Karpas-422 (cell line): ENCODE measurements at regions not wholly inside any gene's neighbourhood (a gene's known extent, or its start where the extent isn't known, plus 50 kb on each side); places are given as distances from the start of the nearest gene placed in this dataset.
"Not testable (repeated sequence)": the region's sequence is repeated elsewhere in the genome, so short reads cannot be mapped to it uniquely, and the experiment has no call there.

Experiments used
- DNase-seq: peaks from one replicate; pipeline ENCODE4 v3.0.0-alpha.2; 2015
- H2AFZ ChIP-seq: fragments of 200-600 bp; sonication (generic); 2 replicates; pipeline ENCODE4 v1.6.1; 2014; ENCODE audit warnings: antibody characterized with exemption, low read length, mixed read lengths
- H3K27ac ChIP-seq: fragments of 200-600 bp; sonication (generic); 2 replicates; pipeline ENCODE4 v1.5.1; 2014; ENCODE audit warnings: mild to moderate bottlenecking, low read length, moderate library complexity
- H3K27me3 ChIP-seq: fragments of 200-600 bp; sonication (generic); 2 replicates; pipeline ENCODE4 v1.6.1; 2014; ENCODE audit warnings: low read length, mixed read lengths
- H3K36me3 ChIP-seq: fragments of 200-600 bp; sonication (generic); 2 replicates; pipeline ENCODE4 v1.6.1; 2014; ENCODE audit warnings: low read length, mixed read lengths; ENCODE audit not compliant: insufficient read depth
- H3K4me1 ChIP-seq: fragments of 200-600 bp; sonication (generic); 2 replicates; pipeline ENCODE4 v1.6.1; 2014; ENCODE audit warnings: mild to moderate bottlenecking, low read length, mixed read lengths
- H3K4me2 ChIP-seq: fragments of 200-600 bp; sonication (generic); 2 replicates; pipeline ENCODE4 v1.6.1; 2014; ENCODE audit warnings: low read length, low read depth, mild to moderate bottlenecking; ENCODE audit not compliant: poor library complexity, severe bottlenecking
- H3K4me3 ChIP-seq: fragments of 200-600 bp; sonication (generic); 2 replicates; pipeline ENCODE4 v1.5.1; 2014; ENCODE audit warnings: mild to moderate bottlenecking, antibody characterized with exemption, low read length, mixed read lengths
- H3K79me2 ChIP-seq: fragments of 200-600 bp; sonication (generic); 2 replicates; pipeline ENCODE4 v1.6.1; 2014; ENCODE audit warnings: mild to moderate bottlenecking, low read length, mixed read lengths
- H3K9ac ChIP-seq: fragments of 200-600 bp; sonication (generic); 2 replicates; pipeline ENCODE4 v1.6.0; 2014; ENCODE audit warnings: low read length
- H3K9me2 ChIP-seq: fragments of 200-600 bp; sonication (generic), shearing (Covaris generic); replicated peaks from 2 replicates; pipeline ENCODE4 v1.6.0; 2014; ENCODE audit warnings: mild to moderate bottlenecking, low read length, moderate library complexity; ENCODE audit not compliant: insufficient read depth
- H3K9me3 ChIP-seq: fragments of 300-700, 200-600 bp; sonication (generic); 2 replicates; pipeline ENCODE4 v1.6.1; 2014; ENCODE audit warnings: low read length, mixed read lengths
- H4K20me1 ChIP-seq: fragments of 200-600 bp; sonication (generic); 2 replicates; pipeline ENCODE4 v1.6.1; 2014; ENCODE audit warnings: mild to moderate bottlenecking, antibody characterized with exemption, low read length, low read depth; ENCODE audit not compliant: insufficient read depth

- no peak overlapping the region for H2AFZ ChIP-seq
- no peaks in the 10 kb centered on the region for H3K9me3 ChIP-seq
- no peak overlapping the region for H3K27ac ChIP-seq
- H3K9me2 ChIP-seq = no peaks in the 10 kb centered on the region
- no peak overlapping the region for H3K4me3 ChIP-seq
- no peaks in the 10 kb centered on the region for H4K20me1 ChIP-seq
- H3K36me3 ChIP-seq = no peaks in the 10 kb centered on the region
- no peak for DNase-seq
- no peak overlapping the region for H3K9ac ChIP-seq
- no peaks in the 10 kb centered on the region for H3K79me2 ChIP-seq
- no peaks in the 10 kb centered on the region for H3K4me1 ChIP-seq
- H3K4me2 ChIP-seq = no peak overlapping the region
- no peaks in the 10 kb centered on the region for H3K27me3 ChIP-seq
These were observed 339.2 kb upstream of the TNRC6C start for GRCh38 chr17:77619326-77619725.

- no peaks in the 10 kb centered on the region for H4K20me1 ChIP-seq
- H3K9me2 ChIP-seq = no peaks in the 10 kb centered on the region
- no peak overlapping the region for H3K9ac ChIP-seq
- DNase-seq = no peak
- no peaks in the 10 kb centered on the region for H3K4me1 ChIP-seq
- no peaks in the 10 kb centered on the region for H3K79me2 ChIP-seq
- no peak overlapping the region for H2AFZ ChIP-seq
- H3K27ac ChIP-seq = no peak overlapping the region
- no peaks in the 10 kb centered on the region for H3K36me3 ChIP-seq
- no peak overlapping the region for H3K4me3 ChIP-seq
- no peaks in the 10 kb centered on the region for H3K27me3 ChIP-seq
- no peaks in the 10 kb centered on the region for H3K9me3 ChIP-seq
- H3K4me2 ChIP-seq = no peak overlapping the region
These were observed 338.7 kb upstream of the TNRC6C start for GRCh38 chr17:77619851-77620250.

- Histone ChIP-seq H3K27ac (no peak overlapping the region), H3K9ac (no peak overlapping the region), H3K9me3 (no peaks in the 10 kb centered on the region), H3K27me3 (no peaks in the 10 kb centered on the region), H3K79me2 (no peaks in the 10 kb centered on the region), H3K4me3 (no peak overlapping the region), H3K9me2 (no peaks in the 10 kb centered on the region), H3K36me3 (no peaks in the 10 kb centered on the region), H3K4me1 (no peaks in the 10 kb centered on the region), H3K4me2 (no peak overlapping the region), H4K20me1 (no peaks in the 10 kb centered on the region), H2AFZ (no peak overlapping the region)
- no peak for DNase-seq
These were observed 338.2 kb upstream of the TNRC6C start for GRCh38 chr17:77620282-77620681.

GRCh38 chr17:77622084-77622483 lies 336.4 kb upstream of the TNRC6C start:
- not testable (repeated sequence) for H3K4me3 ChIP-seq, H4K20me1 ChIP-seq, H3K79me2 ChIP-seq, H3K4me2 ChIP-seq, H3K27me3 ChIP-seq, H2AFZ ChIP-seq, H3K27ac ChIP-seq, H3K9me3 ChIP-seq, H3K36me3 ChIP-seq, H3K4me1 ChIP-seq, H3K9me2 ChIP-seq, H3K9ac ChIP-seq, DNase-seq

GRCh38 chr17:77622647-77623046 lies 335.9 kb upstream of the TNRC6C start:
- Histone ChIP-seq H2AFZ (no peak overlapping the region), H4K20me1 (no peaks in the 10 kb centered on the region), H3K4me2 (no peak overlapping the region), H3K4me1 (no peaks in the 10 kb centered on the region), H3K36me3 (no peaks in the 10 kb centered on the region), H3K27ac (no peak overlapping the region), H3K4me3 (no peak overlapping the region), H3K79me2 (no peaks in the 10 kb centered on the region), H3K9me3 (no peaks in the 10 kb centered on the region), H3K9me2 (no peaks in the 10 kb centered on the region), H3K27me3 (no peaks in the 10 kb centered on the region), H3K9ac (no peak overlapping the region)
- no peak for DNase-seq

GRCh38 chr17:77623321-77623720 lies 335.2 kb upstream of the TNRC6C start:
- not testable (repeated sequence) for H3K4me2 ChIP-seq, H3K9me2 ChIP-seq, H3K9ac ChIP-seq, H4K20me1 ChIP-seq, H3K27ac ChIP-seq, H3K36me3 ChIP-seq, H3K4me3 ChIP-seq, H3K79me2 ChIP-seq, H3K9me3 ChIP-seq, H2AFZ ChIP-seq, DNase-seq, H3K27me3 ChIP-seq, H3K4me1 ChIP-seq

- Histone ChIP-seq H3K4me2 (no peak overlapping the region), H3K9me3 (no peaks in the 10 kb centered on the region), H3K4me3 (no peak overlapping the region), H3K9me2 (no peaks in the 10 kb centered on the region), H2AFZ (no peak overlapping the region), H3K27me3 (no peaks in the 10 kb centered on the region), H3K4me1 (no peaks in the 10 kb centered on the region), H3K9ac (no peak overlapping the region), H3K27ac (no peak overlapping the region), H4K20me1 (no peaks in the 10 kb centered on the region), H3K36me3 (no peaks in the 10 kb centered on the region), H3K79me2 (no peaks in the 10 kb centered on the region)
- no peak for DNase-seq
These were observed 330.5 kb upstream of the TNRC6C start for GRCh38 chr17:77628035-77628434.

- not testable (repeated sequence) for H3K9ac ChIP-seq, H3K79me2 ChIP-seq
These were observed 329.2 kb upstream of the TNRC6C start for GRCh38 chr17:77629284-77629683.

GRCh38 chr17:77631307-77631706 lies 327.2 kb upstream of the TNRC6C start:
- Histone ChIP-seq H3K4me2 (no peak overlapping the region), H3K79me2 (no peaks in the 10 kb centered on the region)

More at GRCh38 chr17:77629284-77629683, 329.2 kb upstream of the TNRC6C start:
- not testable (repeated sequence) for H4K20me1 ChIP-seq, H3K9me2 ChIP-seq, DNase-seq, H3K36me3 ChIP-seq, H3K27ac ChIP-seq, H2AFZ ChIP-seq, H3K4me3 ChIP-seq, H3K9me3 ChIP-seq, H3K4me2 ChIP-seq, H3K4me1 ChIP-seq, H3K27me3 ChIP-seq

More at GRCh38 chr17:77631307-77631706, 327.2 kb upstream of the TNRC6C start:
- Histone ChIP-seq H3K4me3 (no peak overlapping the region), H3K9me3 (no peaks in the 10 kb centered on the region), H3K9ac (no peak overlapping the region), H3K36me3 (no peaks in the 10 kb centered on the region), H3K27ac (no peak overlapping the region), H2AFZ (no peak overlapping the region), H3K27me3 (no peaks in the 10 kb centered on the region), H3K4me1 (no peaks in the 10 kb centered on the region), H3K9me2 (no peaks in the 10 kb centered on the region), H4K20me1 (no peaks in the 10 kb centered on the region)
- DNase-seq = no peak
